ENCODE measurements at regions not wholly inside any gene's neighbourhood (a gene's known extent, or its start where the extent isn't known, plus 50 kb on each side); places are given as distances from the start of the nearest gene placed in this dataset.

DNA sequence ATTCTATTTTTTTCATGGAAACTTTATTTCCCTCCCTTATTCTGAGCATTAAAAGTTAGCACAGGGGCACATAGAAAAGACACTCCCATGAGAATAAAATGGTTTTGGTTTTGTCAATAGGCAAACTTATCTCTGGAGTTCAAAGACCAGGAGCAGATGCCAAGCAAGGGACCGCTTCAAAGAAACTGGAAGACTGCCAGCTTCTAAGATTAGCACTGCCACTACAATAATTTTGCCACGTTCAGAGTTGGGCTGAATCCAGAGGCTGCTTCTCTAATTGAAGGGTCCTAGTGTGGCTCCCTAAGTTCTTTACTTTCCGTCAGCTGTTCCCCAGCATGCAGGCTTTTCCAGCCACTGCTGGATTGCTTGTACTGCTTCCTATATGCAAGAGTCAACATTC lies 681.0 kb upstream of the GCFC2 start:
- TF ChIP-seq, protein P1, sequence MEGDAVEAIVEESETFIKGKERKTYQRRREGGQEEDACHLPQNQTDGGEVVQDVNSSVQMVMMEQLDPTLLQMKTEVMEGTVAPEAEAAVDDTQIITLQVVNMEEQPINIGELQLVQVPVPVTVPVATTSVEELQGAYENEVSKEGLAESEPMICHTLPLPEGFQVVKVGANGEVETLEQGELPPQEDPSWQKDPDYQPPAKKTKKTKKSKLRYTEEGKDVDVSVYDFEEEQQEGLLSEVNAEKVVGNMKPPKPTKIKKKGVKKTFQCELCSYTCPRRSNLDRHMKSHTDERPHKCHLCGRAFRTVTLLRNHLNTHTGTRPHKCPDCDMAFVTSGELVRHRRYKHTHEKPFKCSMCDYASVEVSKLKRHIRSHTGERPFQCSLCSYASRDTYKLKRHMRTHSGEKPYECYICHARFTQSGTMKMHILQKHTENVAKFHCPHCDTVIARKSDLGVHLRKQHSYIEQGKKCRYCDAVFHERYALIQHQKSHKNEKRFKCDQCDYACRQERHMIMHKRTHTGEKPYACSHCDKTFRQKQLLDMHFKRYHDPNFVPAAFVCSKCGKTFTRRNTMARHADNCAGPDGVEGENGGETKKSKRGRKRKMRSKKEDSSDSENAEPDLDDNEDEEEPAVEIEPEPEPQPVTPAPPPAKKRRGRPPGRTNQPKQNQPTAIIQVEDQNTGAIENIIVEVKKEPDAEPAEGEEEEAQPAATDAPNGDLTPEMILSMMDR (IDR thresholded peaks at IDR 0.05): no peak
- TF ChIP-seq POLR2A (IDR thresholded peaks at IDR 0.05): no peak
